ENCODE measurements at regions not wholly inside any gene's neighbourhood (a gene's known extent, or its start where the extent isn't known, plus 50 kb on each side); places are given as distances from the start of the nearest gene placed in this dataset.

- no peak for TF ChIP-seq POLR2AphosphoS5 (IDR thresholded peaks at IDR 0.05; ENCODE audit: low read depth, low read length)
- no peak for TF ChIP-seq POLR2A (IDR thresholded peaks at IDR 0.05; ENCODE audit: low read depth, low read length)
- TF ChIP-seq TAF1 (IDR thresholded peaks at IDR 0.05; ENCODE audit: borderline replicate concordance, low read depth, low read length), result no peak
These were observed 82.3 kb upstream of the FAM98A start for GRCh38 chr2:33681364-33681757.
